ENCODE measurements at regions not wholly inside any gene's neighbourhood (a gene's known extent, or its start where the extent isn't known, plus 50 kb on each side); places are given as distances from the start of the nearest gene placed in this dataset.
"Not testable (repeated sequence)": the region's sequence is repeated elsewhere in the genome, so short reads cannot be mapped to it uniquely, and the experiment has no call there.

DNA sequence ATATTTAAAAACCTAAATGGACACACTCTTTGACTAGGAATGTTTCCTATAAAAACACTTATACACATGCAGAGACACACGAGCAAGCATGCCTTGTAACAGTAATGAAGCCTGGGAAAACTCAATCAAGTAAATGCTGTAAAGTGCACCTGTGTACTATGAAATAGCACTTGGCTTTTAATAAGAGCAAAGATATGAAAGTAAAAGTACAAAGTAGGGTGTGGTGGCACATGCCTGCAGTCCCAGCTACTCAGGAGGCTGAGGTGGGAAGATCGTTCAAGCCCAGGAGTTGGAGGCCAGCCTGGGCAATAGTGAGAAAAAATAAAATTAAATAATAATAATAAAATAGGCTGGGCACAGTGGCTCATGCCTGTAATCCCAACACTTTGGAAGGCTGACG, 166.9 kb upstream of the GRK3 start:
- no peak for DNase-seq

DNA sequence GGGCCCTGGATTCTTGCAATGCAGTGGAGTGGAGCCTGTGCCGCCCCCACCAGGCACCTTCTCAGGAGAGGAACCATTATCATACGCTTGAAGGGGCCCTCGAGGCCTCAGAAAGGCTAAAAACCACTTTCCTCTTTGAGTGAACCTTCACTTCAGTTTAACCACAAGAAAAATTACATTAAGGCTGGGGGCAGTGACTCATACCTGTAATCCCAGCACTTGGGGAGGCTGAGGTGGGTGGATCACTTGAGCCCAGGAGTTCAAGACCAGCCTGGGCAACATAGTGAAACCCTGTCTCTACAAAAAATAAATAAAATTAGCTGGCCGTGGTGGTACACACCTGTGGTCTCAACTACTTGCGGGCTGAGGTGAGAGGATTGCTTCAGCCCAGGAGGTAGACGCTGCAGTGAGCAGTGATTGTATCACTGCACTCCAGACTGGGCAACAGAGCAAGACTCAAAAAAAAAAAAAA, 165.8 kb upstream of the GRK3 start:
- DNase-seq: not testable (repeated sequence)

DNA sequence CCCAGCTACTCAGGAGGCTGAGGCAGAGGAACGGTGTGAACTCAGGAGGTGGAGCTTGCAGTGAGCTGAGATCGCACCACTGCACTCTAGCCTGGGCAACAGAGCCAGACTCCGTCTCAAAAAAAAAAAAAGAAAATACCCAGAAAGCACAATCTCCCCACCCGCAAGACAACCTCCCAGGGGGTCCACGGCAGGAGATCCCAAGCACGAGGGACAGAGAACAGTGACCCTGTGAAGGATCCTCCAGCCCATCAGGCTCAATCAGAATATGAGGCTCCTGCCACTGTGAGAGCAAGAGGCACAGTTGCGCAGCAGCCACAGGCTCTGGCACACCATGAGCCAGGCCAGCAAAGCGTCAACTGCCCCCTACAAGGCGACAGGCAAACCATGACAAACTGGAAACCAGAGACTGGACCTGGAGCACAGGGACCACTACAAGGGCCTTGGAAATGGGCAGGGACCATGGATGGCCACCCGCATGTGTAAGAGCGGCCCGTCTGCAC, 164.8 kb upstream of the GRK3 start:
- no peak for DNase-seq

DNA sequence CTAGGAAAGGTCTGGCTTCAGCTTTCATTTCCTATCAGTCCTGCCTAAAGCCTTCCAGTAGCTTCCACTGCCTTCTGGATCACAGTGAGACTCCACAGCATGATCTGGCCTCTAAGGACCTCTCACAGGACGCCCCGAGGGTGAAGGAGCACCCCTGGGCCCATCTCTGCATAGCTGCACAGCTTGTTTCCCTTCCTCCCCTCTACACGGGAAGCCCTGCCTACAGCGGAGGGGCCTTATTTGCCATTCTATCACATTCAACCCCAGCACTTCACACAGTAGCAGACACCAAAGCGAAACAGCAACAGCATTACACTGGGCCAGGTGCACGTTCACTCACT, 162.3 kb upstream of the GRK3 start:
- no peak for DNase-seq

DNA sequence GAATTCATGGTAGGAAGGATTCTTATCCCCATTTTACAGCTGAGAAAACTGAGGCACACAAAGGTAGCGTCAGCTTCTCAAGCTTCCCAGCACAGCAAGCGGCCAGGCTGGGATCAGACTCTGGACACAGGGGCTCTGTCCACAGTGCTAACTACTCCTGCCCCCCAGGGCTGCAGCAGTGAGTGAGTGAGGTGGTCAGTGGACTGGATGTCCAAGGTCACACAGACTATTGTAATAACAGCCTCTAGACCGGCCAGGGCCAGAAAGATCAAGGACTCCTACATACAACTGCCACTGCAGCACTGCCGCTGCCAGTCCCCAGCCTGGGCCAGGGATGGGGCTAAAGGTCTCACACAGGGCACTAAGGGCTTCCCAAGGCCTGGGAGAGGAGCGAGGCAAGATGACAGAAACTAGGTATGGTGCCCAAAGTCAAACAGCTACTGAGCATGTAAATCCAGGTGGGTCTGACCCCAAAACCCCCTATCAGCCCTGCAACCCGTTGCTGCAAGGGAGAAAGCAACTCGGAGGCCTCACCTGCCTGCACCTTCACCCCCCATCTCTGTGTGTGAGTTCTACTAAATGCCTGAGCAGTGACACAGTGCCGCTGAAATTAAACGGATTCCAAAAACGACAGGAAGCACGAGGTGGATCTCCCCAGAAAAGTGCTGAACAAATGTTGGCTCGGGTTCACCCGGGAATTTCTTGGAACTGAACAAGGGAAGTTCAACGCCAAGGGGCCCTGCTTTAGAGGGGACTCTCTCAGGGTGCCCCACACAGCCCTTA, 161.8 kb upstream of the GRK3 start:
- no peak for DNase-seq

DNA sequence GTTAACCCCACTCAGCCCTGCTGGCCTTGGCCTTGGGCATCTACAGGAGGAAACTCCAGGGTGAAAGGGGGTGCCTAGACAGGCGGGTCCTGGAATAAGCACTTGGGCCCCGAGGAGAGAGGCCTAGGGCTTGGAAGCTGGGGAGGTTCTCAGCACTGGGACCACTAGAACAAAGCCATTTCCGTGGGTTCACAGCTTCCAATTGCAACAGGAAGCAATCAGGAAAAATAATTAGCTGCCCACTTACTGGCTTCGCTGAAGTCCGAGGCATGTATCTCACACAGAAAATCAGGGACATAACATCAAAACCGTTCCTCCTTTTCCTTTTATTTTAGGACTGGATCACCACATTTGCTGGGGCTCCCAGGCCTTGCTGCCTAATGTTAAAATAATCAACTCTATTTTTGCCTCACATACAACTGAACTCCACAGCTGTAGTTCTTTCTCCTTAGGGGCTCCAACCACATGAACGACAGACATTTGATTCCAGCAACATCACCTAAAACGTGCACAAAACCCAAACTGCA, 161.1 kb upstream of the GRK3 start:
- no peak for DNase-seq

DNA sequence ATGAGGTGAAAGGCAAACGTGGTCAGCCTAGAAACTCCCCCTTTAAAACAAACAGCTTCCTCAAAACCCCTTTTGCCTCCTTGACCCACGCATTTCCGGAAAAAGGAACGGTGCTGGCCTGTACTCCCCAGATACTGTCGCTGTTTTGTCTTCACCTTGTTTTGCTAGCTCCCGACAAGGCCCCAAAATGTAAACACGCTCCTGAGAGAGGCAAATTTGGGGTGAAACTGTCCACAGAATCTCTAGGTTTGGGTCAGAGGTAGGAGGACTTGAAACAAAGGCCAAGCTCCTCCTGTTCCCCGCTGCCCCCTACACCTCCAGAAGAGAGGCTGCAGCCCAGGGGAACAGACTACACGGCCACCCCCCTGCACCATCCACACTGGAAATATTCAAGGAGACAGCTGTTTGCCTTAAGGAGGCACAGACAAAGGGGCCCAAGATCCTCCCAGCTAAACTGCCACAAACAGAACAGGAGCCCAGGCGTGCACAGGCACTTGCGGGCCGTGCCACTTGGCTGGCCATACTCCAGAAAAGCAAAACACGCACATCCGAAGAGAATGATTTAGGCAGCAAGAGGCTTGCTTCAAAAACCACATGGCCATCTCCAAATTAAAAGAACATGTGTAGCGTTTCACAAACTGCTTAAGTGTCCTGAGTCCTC, 160.5 kb upstream of the GRK3 start:
- DNase-seq: no peak

DNA sequence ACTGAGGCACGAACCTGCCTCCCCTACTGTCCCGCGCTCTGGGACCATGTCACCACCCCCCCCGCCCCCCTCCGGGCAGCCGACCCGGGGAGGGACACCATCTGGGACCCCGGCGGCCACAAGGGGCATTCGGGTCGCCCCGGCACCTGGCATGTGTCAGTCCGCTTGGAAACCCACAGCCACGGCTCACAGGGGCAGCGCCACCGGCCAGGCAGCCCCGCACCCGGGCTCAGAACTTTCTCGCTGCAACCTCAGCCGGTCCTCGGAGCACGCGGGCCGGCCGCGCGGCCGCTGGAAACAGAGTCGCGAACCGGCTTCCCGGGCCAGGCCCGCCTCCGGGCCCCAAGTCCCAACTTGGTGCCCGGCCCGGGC, 159.9 kb upstream of the GRK3 start:
- peak; percentile 10 for DNase-seq

DNA sequence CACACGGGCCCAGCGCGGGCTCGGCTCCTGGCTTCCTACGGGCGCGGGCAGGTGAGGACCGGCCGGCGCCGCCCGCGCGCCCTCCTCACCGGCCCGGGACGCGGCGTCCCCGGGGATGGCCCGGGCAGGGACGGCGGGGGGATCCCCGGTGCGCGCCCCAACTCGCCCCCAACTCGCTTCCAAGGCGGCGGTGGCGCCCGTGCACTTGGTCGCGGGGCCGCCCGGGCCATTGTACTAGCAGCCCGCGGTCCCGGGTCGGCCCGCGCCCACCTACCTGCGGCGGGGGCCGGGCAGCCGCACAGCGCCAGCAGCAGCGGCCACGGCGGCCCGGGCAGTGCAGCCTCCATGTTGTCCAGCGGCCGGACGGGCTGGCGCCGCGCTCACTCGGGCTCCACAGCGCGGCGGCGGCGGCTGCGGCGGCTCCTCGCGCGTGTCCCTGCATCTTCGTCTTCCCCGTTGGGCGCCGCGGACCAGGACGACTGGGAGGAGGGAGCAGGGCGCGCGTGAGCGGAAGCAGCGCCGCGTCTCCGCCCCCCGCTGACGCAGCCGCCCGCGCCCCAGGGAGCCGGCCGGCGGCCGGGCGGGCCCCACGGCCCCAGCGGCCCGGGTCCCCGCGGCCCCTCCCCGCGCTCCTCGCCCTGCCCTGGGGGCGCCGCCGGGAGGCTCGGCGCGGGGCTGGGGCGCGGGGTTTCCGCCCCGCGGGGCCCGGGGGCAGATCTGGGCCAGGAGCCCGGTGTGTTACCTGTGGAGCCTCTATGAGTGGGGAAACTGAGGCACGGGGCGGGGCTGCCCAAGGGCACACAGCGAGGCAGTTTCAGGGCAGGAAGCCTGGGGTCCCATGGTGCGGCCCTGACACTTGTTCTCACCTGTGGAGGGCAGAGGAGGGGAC, 159.3 kb upstream of the GRK3 start:
- DNase-seq: peak; percentile 33

DNA sequence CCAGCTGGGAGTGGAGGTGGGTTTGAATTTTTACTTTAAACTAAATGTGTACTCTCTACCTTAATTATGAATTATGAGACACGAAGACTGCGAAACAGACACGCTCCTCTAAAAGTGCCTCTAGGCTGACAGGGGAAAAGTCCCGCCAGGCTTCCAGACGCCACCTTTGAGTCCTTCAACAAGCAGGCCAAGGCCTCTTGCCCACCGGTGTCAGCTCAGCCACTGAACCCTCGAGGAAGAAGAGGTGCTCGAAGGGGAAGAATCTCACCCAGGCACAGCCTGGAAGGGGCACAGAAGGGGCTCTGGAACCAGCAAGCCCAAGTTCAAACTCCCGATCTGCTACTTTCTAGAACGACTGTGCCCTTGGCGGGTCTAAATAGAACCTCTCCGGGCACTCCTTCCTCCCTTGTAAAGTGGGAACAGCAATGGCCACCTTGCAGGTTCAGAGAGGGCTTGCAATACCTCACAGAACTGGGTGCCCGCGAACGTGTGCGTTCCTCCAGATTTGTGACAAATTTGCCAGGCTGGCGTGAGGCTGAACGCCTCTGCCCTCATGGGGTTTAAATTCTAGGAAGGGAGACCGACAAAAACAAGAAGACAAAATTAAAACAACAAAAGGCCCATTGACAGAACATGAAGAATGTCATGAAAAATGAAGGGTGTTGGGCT, 158.5 kb upstream of the GRK3 start:
- DNase-seq: no peak

DNA sequence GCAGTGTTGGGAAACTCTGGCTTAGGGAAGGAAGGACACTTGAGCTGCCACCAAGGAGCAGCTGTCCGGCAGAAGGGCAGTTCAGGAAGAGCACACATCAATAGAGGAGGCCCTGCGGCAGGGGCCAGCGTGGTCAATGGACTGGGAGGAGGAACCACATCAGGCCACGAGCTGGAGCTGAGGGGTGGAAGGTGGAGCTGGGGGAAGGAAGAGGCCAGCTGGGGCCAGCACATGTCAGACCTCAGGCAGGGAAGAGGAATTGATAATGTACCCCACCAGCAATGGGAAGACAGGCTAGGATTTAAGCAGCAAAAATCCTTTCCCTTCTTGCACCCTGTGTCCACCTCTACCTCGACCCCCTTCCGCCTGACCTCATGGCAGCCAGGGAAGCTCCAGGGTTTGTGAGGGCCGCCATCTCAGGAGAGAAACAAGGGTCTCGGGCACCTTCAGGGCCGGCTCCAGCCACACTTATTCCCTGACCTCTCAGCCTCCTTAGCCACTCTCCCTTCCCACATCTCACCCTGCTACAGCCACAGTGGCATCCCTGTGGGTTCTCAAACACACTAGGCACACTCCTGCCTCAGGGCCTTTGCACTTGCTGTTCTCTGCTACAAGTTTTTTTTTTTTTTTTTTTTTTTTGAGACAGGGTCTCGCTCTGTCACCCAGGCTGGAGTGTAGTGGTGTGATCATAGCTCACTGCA, 157.8 kb upstream of the GRK3 start:
- no peak for DNase-seq

DNA sequence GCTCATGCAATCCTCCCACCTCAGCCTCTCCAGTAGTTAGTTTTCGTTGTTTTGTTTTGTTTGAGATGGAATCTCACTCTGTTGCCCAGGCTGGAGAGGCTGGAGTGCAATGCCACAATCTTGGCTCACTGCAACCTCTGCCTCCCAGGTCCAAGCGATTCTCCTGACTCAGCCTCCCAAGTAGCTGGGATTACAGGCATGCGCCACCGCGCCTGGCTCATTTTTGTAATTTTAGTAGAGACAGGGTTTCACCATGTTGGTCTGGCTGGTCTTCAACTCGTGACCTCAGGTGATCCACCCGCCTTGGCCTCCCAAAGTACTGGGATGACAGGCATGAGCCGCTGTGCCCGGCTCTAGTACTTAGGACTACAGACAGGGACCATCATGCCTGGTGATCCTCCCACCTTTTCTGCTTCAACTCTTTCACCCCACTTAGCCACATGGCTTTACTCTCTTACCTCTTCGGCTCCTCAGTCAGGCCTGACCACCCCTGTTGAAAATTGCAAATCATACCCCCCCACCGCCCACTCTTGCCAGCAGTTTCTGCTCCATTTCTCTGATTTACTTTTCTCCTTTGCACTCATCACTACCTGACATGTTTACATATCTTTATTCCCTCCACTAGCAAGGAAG, 157.1 kb upstream of the GRK3 start:
- DNase-seq: no peak

DNA sequence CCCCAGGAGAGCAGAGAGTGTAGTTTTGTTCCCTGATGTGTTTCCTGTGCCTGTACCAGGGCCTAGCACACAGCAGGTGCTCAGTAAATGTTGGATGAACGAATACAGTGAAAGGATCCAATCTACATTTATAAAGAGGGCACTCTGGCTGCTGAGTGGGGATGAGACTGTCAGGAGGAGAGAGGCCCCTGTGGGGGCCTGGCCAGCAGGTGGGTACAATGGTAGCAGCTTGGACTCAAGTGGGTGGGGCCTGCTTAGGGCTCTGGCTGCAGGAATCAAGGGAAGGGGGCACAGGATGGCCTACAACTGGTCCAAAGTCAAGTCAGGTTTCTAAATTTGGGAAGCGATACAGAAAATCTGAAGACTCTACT, 156.6 kb upstream of the GRK3 start:
- DNase-seq: no peak

DNA sequence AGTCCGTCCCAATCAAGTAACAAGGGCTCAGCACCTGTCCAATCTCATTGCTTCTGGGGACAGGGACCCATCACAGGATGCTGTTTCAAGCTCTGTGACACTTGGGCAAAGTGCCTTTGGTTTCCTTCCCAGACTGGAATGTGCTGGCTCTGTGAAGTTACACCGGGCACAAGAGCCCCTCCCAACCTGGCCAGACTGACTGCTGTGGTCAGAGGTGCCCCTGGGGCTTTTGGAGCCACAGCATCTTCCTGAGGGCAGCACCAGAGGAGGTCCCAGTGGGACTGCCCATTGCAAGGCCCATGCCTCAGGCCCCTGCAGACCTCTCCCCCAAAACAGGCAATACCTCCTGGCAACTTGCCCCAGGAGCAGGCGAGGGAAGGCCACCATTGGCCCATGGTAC, 155.2 kb upstream of the GRK3 start:
- no peak for DNase-seq

DNA sequence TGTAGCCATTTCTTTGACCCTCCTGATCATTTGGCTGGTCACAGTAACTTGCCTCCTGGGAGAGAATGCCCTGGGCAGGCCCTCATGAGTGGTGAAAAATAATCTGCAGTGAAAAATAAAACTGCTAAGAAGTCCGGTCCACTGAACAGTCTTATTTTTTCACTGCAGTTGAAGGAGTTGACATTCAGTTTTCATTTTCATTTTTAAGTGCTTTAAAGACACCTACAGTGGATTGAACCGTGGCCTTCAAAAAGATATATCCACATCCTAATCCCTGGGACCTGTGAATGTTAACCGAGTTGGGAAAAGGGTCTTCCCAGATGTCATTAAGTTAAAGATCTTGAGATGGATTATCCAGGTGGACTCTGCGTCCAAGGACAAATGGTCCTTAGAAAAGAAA, 153.6 kb upstream of the GRK3 start:
- no peak for DNase-seq

DNA sequence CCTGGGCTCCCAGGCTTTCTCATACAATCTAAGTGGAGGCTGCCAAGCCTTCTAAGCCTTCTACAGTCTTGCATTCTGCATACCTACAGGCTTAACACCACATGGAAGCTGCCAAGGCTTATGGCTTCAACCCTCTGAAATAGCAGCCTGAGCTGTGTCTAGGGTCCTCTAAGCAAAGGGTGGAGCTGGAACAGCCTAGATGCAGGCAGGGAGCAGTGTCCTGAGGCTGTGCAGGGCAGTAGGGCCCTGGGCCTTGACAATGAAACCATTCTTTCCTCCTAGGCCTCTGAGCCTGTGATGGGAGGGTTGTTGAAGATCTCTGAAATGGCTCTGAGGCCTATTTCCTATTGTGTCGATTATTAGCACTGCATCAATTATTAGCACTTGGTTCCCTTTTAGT, 150.9 kb upstream of the GRK3 start:
- no peak for DNase-seq

DNA sequence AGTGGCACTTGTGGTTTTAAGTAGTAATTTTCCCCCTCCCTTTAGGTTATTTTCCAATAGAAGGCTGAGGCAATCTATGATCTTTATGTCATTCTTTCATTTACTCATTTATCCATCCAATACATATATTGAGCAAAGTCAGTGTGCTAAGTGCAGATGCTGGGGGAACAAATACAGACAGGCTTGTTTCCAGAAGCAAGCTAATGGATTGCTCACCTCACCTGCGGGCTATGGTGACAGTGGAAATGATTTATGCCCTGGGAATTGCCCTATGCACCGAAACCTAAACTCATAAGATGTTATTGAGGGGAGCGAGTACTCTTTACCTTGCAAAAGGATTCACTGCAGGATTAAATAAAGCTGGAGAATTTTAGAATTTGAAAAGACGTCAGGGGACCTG, 148.7 kb upstream of the GRK3 start:
- not testable (repeated sequence) for DNase-seq

DNA sequence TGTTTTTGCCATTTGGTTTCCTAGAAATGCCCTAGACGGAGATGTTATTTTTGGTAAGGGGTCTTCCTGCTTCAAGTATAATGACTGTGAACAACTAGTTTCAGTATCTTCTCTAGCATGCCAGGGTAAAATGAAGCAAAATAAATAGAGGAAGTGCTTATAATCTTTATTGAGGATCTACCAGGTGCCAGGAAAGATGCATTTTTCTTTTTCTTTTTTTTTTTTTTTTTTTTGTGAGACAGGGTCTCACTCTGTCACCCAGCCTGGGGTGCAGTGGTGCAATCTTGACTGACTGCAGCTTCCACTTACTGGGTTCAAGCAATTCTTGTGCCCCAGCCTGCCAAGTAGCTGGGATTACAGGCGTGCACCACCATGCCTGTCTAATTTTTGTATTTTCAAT, 146.6 kb upstream of the GRK3 start:
- DNase-seq: not testable (repeated sequence)

DNA sequence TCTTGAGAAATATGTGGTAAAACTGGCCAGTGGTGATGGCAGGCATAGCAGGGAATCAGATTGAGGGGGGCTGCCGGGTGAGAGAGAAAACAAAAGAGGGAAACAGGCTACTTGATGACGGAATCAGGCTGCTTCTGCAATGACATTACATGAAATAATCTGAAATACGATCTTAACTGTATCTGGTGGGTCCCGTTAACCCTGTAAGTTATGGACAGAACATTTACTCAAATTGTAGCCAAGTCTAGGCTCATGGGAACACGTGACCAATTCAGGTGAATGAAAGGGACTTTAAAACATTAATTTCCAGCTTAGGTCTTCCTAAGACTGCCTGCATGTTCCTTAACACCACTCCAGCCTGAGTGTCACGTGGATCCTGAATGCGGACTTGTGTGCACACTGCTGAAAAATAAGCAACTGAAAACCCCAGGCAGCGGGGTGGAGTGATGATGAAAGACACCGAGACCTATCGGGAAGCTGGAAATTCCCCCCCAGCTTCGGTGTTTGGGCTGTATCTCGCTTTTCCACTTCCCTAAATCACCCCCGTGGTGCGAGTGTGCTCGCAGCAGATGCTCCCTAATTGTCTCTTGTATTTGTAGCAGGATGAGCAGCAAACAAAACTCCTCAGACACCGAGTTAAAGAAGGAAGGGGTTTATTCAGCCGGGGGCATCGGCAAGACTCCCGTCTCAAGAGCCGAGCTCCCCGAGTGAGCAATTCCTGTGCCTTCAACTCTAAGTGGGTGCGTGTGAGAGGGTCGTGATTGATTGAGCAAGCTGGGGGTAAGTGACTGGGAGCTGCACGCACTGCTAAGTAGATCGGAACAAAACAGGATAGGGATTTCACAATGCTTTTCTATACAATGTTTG, 145.0 kb upstream of the GRK3 start:
- DNase-seq: peak; percentile 70

DNA sequence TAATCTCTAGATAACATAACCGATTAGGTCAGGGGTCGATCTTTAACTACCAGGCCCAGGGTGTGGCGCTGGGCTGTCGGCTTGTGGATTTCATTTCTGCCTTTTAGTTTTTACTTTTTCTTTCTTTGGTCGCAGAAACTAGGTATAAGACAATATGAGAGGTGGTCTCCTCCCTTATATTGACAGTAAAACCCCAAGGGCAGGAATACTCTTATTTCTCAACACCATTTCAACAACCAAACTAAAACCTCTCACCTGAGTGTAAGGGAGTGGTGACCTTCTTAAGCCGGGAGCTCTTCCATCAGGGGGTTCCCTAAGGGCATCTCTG, 144.4 kb upstream of the GRK3 start:
- DNase-seq: not testable (repeated sequence)

DNA sequence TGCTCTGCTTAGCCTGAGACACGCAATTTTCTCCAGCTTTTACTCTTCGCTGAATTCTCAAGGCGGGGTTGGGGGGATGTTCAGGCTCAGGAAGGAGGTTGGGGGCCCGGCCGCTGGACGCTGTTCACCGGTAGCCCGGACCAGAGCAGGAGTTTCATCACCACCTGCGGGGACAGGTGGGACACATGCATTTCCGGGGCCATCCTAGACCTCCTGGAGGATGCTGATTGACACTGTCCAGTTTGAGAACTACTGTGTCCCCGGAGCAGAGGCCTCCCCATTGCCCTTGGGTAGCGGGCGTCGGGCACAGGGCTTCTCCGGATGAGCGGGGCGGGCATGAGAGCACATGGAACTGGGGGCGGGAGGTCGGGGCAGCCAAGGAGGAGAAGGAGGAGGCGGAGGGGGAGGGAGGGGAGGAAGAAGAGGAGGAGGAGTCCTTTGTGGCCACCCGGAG, 144.0 kb upstream of the GRK3 start:
- DNase-seq: peak; percentile 30

All from NCI-H146 (cell line).